Karpas-422 (cell line): ENCODE measurements at regions not wholly inside any gene's neighbourhood (a gene's known extent, or its start where the extent isn't known, plus 50 kb on each side); places are given as distances from the start of the nearest gene placed in this dataset.
"Not testable (repeated sequence)": the region's sequence is repeated elsewhere in the genome, so short reads cannot be mapped to it uniquely, and the experiment has no call there.

Experiments used
- DNase-seq: peaks from one replicate; pipeline ENCODE4 v3.0.0-alpha.2; 2015
- H2AFZ ChIP-seq: fragments of 200-600 bp; sonication (generic); 2 replicates; pipeline ENCODE4 v1.6.1; 2014; ENCODE audit warnings: antibody characterized with exemption, low read length, mixed read lengths
- H3K27ac ChIP-seq: fragments of 200-600 bp; sonication (generic); 2 replicates; pipeline ENCODE4 v1.5.1; 2014; ENCODE audit warnings: mild to moderate bottlenecking, low read length, moderate library complexity
- H3K27me3 ChIP-seq: fragments of 200-600 bp; sonication (generic); 2 replicates; pipeline ENCODE4 v1.6.1; 2014; ENCODE audit warnings: low read length, mixed read lengths
- H3K36me3 ChIP-seq: fragments of 200-600 bp; sonication (generic); 2 replicates; pipeline ENCODE4 v1.6.1; 2014; ENCODE audit warnings: low read length, mixed read lengths; ENCODE audit not compliant: insufficient read depth
- H3K4me1 ChIP-seq: fragments of 200-600 bp; sonication (generic); 2 replicates; pipeline ENCODE4 v1.6.1; 2014; ENCODE audit warnings: mild to moderate bottlenecking, low read length, mixed read lengths
- H3K4me2 ChIP-seq: fragments of 200-600 bp; sonication (generic); 2 replicates; pipeline ENCODE4 v1.6.1; 2014; ENCODE audit warnings: low read length, low read depth, mild to moderate bottlenecking; ENCODE audit not compliant: poor library complexity, severe bottlenecking
- H3K4me3 ChIP-seq: fragments of 200-600 bp; sonication (generic); 2 replicates; pipeline ENCODE4 v1.5.1; 2014; ENCODE audit warnings: mild to moderate bottlenecking, antibody characterized with exemption, low read length, mixed read lengths
- H3K79me2 ChIP-seq: fragments of 200-600 bp; sonication (generic); 2 replicates; pipeline ENCODE4 v1.6.1; 2014; ENCODE audit warnings: mild to moderate bottlenecking, low read length, mixed read lengths
- H3K9ac ChIP-seq: fragments of 200-600 bp; sonication (generic); 2 replicates; pipeline ENCODE4 v1.6.0; 2014; ENCODE audit warnings: low read length
- H3K9me2 ChIP-seq: fragments of 200-600 bp; sonication (generic), shearing (Covaris generic); replicated peaks from 2 replicates; pipeline ENCODE4 v1.6.0; 2014; ENCODE audit warnings: mild to moderate bottlenecking, low read length, moderate library complexity; ENCODE audit not compliant: insufficient read depth
- H3K9me3 ChIP-seq: fragments of 300-700, 200-600 bp; sonication (generic); 2 replicates; pipeline ENCODE4 v1.6.1; 2014; ENCODE audit warnings: low read length, mixed read lengths
- H4K20me1 ChIP-seq: fragments of 200-600 bp; sonication (generic); 2 replicates; pipeline ENCODE4 v1.6.1; 2014; ENCODE audit warnings: mild to moderate bottlenecking, antibody characterized with exemption, low read length, low read depth; ENCODE audit not compliant: insufficient read depth

- DNase-seq, H2AFZ ChIP-seq, H3K27ac ChIP-seq, H3K4me2 ChIP-seq, H3K9me2 ChIP-seq, H3K4me1 ChIP-seq, H3K79me2 ChIP-seq, H3K36me3 ChIP-seq, H3K9me3 ChIP-seq, H3K9ac ChIP-seq, H3K27me3 ChIP-seq, H3K4me3 ChIP-seq, H4K20me1 ChIP-seq: not testable (repeated sequence)
Observed at GRCh38 chr5:52102311-52102710, 685.4 kb upstream of the ITGA1 start.

- no peak overlapping the region for H3K27ac ChIP-seq
- no peak overlapping the region for H3K4me3 ChIP-seq
- no peaks in the 10 kb centered on the region for H3K4me1 ChIP-seq
- DNase-seq: no peak
- no peaks in the 10 kb centered on the region for H3K27me3 ChIP-seq
- peaks cover 2% of the 10 kb centered on the region; the same call in 1 of the 2 replicates for H3K9me3 ChIP-seq
- H3K9ac ChIP-seq: no peak overlapping the region
- no peaks in the 10 kb centered on the region for H4K20me1 ChIP-seq
- H3K36me3 ChIP-seq: no peaks in the 10 kb centered on the region
- H3K79me2 ChIP-seq: no peaks in the 10 kb centered on the region
- no peak overlapping the region for H3K4me2 ChIP-seq
- no peaks in the 10 kb centered on the region for H3K9me2 ChIP-seq
- H2AFZ ChIP-seq: no peak overlapping the region
Observed at GRCh38 chr5:52107210-52107905, 680.4 kb upstream of the ITGA1 start.

GRCh38 chr5:52119768-52120167 is 667.9 kb upstream of the ITGA1 start:
- no peak for DNase-seq
- Histone ChIP-seq H2AFZ (no peak overlapping the region), H3K9me2 (no peaks in the 10 kb centered on the region), H3K4me2 (no peak overlapping the region), H4K20me1 (no peaks in the 10 kb centered on the region), H3K4me1 (no peaks in the 10 kb centered on the region), H3K4me3 (no peak overlapping the region), H3K27me3 (no peaks in the 10 kb centered on the region), H3K9ac (no peak overlapping the region), H3K9me3 (peaks cover 6% of the 10 kb centered on the region), H3K36me3 (no peaks in the 10 kb centered on the region), H3K27ac (no peak overlapping the region), H3K79me2 (no peaks in the 10 kb centered on the region)

- Histone ChIP-seq H4K20me1 (no peaks in the 10 kb centered on the region), H3K27me3 (no peaks in the 10 kb centered on the region), H3K79me2 (no peaks in the 10 kb centered on the region), H3K4me1 (no peaks in the 10 kb centered on the region), H2AFZ (no peak overlapping the region), H3K9me2 (no peaks in the 10 kb centered on the region), H3K27ac (no peak overlapping the region), H3K9ac (no peak overlapping the region), H3K9me3 (no peaks in the 10 kb centered on the region; the same call in 1 of the 2 replicates), H3K36me3 (no peaks in the 10 kb centered on the region), H3K4me2 (no peak overlapping the region), H3K4me3 (no peak overlapping the region)
- no peak for DNase-seq
Observed at GRCh38 chr5:52132053-52132452, 655.7 kb upstream of the ITGA1 start.

- Histone ChIP-seq H3K4me3 (no peak overlapping the region), H3K79me2 (no peaks in the 10 kb centered on the region), H3K9me2 (no peaks in the 10 kb centered on the region), H3K9ac (no peak overlapping the region), H3K9me3 (no peaks in the 10 kb centered on the region; the same call in 1 of the 2 replicates), H3K27ac (no peak overlapping the region), H2AFZ (no peak overlapping the region), H4K20me1 (no peaks in the 10 kb centered on the region), H3K4me1 (no peaks in the 10 kb centered on the region), H3K27me3 (no peaks in the 10 kb centered on the region), H3K4me2 (no peak overlapping the region), H3K36me3 (no peaks in the 10 kb centered on the region)
- no peak for DNase-seq
Observed at GRCh38 chr5:52134013-52134650, 653.6 kb upstream of the ITGA1 start.

- DNase-seq: no peak
- Histone ChIP-seq H3K9ac (no peak overlapping the region), H3K9me2 (no peaks in the 10 kb centered on the region; the same call in 1 of the 2 replicates), H3K4me3 (no peak overlapping the region), H4K20me1 (no peaks in the 10 kb centered on the region), H3K36me3 (no peaks in the 10 kb centered on the region), H3K27me3 (no peaks in the 10 kb centered on the region), H2AFZ (no peak overlapping the region), H3K27ac (no peak overlapping the region), H3K9me3 (no peaks in the 10 kb centered on the region; the same call in 1 of the 2 replicates), H3K4me1 (no peaks in the 10 kb centered on the region), H3K4me2 (no peak overlapping the region), H3K79me2 (no peaks in the 10 kb centered on the region)
Observed at GRCh38 chr5:52139888-52140615, 647.7 kb upstream of the ITGA1 start.

- no peaks in the 10 kb centered on the region for H3K36me3 ChIP-seq
- no peak overlapping the region for H3K27ac ChIP-seq
- H3K4me2 ChIP-seq: no peak overlapping the region
- H3K9me2 ChIP-seq: no peaks in the 10 kb centered on the region
- H2AFZ ChIP-seq: no peak overlapping the region
- H3K9ac ChIP-seq: no peak overlapping the region
- no peaks in the 10 kb centered on the region for H3K4me1 ChIP-seq
- H4K20me1 ChIP-seq: no peaks in the 10 kb centered on the region
- no peak for DNase-seq
- H3K27me3 ChIP-seq: no peaks in the 10 kb centered on the region
- no peaks in the 10 kb centered on the region for H3K9me3 ChIP-seq
- H3K79me2 ChIP-seq: no peaks in the 10 kb centered on the region
- H3K4me3 ChIP-seq: no peak overlapping the region
Observed at GRCh38 chr5:52148679-52149078, 639.0 kb upstream of the ITGA1 start.

GRCh38 chr5:52150501-52150900 is 637.2 kb upstream of the ITGA1 start:
- Histone ChIP-seq H3K79me2 (no peaks in the 10 kb centered on the region), H4K20me1 (no peaks in the 10 kb centered on the region), H3K9me3 (no peaks in the 10 kb centered on the region; the same call in 1 of the 2 replicates), H3K4me3 (no peak overlapping the region), H3K4me2 (no peak overlapping the region), H3K4me1 (no peaks in the 10 kb centered on the region), H2AFZ (no peak overlapping the region), H3K27ac (no peak overlapping the region), H3K9ac (no peak overlapping the region), H3K9me2 (no peaks in the 10 kb centered on the region), H3K27me3 (no peaks in the 10 kb centered on the region), H3K36me3 (no peaks in the 10 kb centered on the region)
- DNase-seq: no peak
